Natural killer cell treated with Interleukin-12 subunit alpha and Interleukin-12 subunit beta and Interleukin-15 and Interleukin-18, amount 100 ng/mL, for 72 hours (primary cell): ENCODE measurements at regions not wholly inside any gene's neighbourhood (a gene's known extent, or its start where the extent isn't known, plus 50 kb on each side); places are given as distances from the start of the nearest gene placed in this dataset.

Experiments
- ATAC-seq, 2 donors: fragments of 150-1000 bp; cut with Tn5 transposase in 1 of 2; sonication (Bioruptor Pico), chemical (Tn5 transposase) in 1 of 2; 2 replicates each; pipeline ENCODE4 v1.10.0; 2021
- DNase-seq: peaks from one replicate; pipeline ENCODE4 v3.0.0; 2022; ENCODE audit warnings: low spot score
- H3K27ac Mint-ChIP-seq, 2 donors: 1 replicate in 1 of 2; 2 replicates in 1 of 2; pipeline ENCODE4 v1.8.0; 2022; ENCODE audit warnings: mixed read lengths in 2 of 2, mild to moderate bottlenecking in 1 of 2, moderate library complexity in 1 of 2
- H3K27me3 Mint-ChIP-seq, 2 donors: 1 replicate in 1 of 2; 2 replicates in 1 of 2; pipeline ENCODE4 v1.8.0; 2022; ENCODE audit warnings: mixed read lengths in 2 of 2
- H3K36me3 Mint-ChIP-seq: one replicate; pipeline ENCODE4 v1.8.0; 2022; ENCODE audit warnings: mixed read lengths
- H3K4me1 Mint-ChIP-seq, 2 donors: 1 replicate in 1 of 2; 2 replicates in 1 of 2; pipeline ENCODE4 v1.8.0; 2022; ENCODE audit warnings: low read depth in 2 of 2, mixed read lengths in 2 of 2, mild to moderate bottlenecking in 1 of 2
- H3K4me3 Mint-ChIP-seq: one replicate; pipeline ENCODE4 v1.8.0; 2022; ENCODE audit warnings: mixed read lengths
- H3K9me3 Mint-ChIP-seq: 2 replicates; pipeline ENCODE4 v1.8.0; 2022; ENCODE audit warnings: mixed read lengths

DNA sequence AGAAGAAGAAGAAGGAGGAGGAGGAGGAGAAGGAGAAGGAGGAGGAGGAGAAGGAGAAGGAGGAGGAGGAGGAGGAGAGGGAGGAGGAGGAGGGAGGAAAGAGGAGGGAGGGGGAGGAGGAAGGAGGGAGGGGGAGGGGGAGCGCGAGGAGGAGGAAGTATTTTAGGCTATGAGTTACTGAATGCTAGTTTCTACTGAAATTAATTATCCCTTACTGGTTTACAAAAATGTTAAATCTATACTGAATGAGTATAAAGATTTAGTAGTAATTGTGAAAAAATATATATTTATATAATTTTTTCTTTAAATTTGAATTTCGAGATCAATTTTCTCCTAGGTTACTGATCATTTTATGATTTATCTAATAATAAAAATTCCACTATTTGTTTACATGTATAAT, 1769.0 kb upstream of the NUDT12 start:
- Mint-ChIP-seq H3K4me1 (no peaks in the 10 kb centered on the region), H3K27ac (no peak overlapping the region), H3K9me3 (peaks cover 12% of the 10 kb centered on the region), H3K27me3 (no peaks in the 10 kb centered on the region), H3K4me3 (no peak overlapping the region), H3K36me3 (no peaks in the 10 kb centered on the region)
- DNase-seq, result no peak
- no peak for ATAC-seq

DNA sequence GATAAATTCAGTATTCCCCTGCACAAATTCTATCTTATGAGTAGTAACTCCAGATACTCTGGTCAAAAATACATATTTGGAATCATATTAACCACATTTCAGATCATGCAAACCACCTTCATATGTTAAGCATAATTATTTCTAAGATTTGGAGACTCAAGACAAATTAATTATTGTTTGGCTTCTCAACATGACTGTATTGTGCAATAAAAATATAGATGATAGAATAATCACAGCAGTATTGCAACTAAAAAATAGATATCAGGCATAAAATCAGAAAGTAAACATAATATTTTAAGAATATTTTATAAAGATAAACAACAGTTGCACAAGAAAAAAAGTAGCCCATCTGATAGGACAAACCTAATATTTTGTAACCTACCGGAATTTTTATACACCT, 1767.6 kb upstream of the NUDT12 start:
- no peak overlapping the region for H3K4me3 Mint-ChIP-seq
- H3K9me3 Mint-ChIP-seq, result peaks cover 10% of the 10 kb centered on the region
- no peak overlapping the region for H3K27ac Mint-ChIP-seq
- no peaks in the 10 kb centered on the region for H3K27me3 Mint-ChIP-seq
- H3K4me1 Mint-ChIP-seq, result no peaks in the 10 kb centered on the region
- no peaks in the 10 kb centered on the region for H3K36me3 Mint-ChIP-seq
- ATAC-seq (no peak), DNase-seq (no peak)

DNA sequence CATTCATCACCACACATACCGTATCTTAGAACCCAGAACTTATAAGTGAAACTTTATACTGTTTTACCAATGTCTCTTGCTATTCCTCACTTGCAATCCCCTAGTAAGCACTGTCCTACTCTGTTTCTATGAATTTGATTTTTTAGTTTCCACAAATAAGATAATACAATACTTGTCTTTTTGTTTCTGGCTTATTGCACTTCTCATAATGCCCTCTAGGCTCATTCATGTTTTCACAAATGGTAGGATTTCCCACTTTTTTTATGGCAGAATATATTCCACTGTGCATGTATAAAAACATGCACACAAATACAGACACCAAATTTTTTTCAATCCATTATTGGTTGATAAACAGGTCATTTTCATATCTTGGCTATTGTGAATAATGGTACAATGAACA, 1742.3 kb upstream of the NUDT12 start:
- H3K4me1 Mint-ChIP-seq, result no peaks in the 10 kb centered on the region
- H3K9me3 Mint-ChIP-seq, result peaks cover 10% of the 10 kb centered on the region
- ATAC-seq (no peak), DNase-seq (no peak)
- no peak overlapping the region for H3K4me3 Mint-ChIP-seq
- no peaks in the 10 kb centered on the region for H3K27me3 Mint-ChIP-seq
- no peak overlapping the region for H3K27ac Mint-ChIP-seq
- H3K36me3 Mint-ChIP-seq, result no peaks in the 10 kb centered on the region

DNA sequence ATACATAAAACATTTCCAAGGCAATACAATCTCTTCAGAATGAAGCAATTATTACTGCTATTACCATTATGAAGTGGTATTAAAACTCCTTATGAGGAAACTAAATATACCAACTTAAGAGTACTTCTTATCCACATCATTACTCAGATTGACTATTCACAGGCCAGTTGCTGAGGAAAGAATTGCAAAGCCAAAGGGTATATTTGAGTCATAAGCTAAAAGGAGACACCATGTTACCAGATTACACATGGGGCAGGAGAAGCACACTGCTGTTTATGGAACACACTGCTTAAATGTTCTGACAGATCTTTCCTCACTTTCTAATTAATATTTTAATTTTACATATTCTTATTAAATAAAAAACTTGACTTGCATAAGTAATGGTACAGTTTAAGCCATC, 1726.4 kb upstream of the NUDT12 start:
- DNase-seq, result no peak
- Mint-ChIP-seq H3K4me3 (no peak overlapping the region), H3K36me3 (no peaks in the 10 kb centered on the region), H3K9me3 (peaks cover 16% of the 10 kb centered on the region), H3K27ac (no peak overlapping the region), H3K27me3 (no peaks in the 10 kb centered on the region), H3K4me1 (no peaks in the 10 kb centered on the region)
- no peak for ATAC-seq

DNA sequence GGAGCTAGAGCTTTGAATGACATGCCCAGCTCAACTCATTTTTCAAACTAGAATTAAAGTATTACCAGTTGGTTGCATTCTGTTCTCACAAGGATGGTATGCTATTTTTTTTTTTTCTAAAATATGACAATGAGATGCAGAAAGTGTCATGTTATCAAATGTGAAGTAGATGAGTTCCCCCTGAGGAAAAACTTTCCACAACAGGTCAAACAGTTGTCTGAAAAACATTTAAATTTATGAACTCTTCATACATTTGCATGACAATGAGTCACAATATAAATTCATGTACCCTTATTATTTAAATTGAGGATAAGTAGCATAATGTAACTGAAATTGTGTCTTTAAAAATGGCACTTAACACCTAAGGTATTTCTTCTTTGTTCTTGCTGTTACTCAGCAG, 1720.5 kb upstream of the NUDT12 start:
- no peak for ATAC-seq
- Mint-ChIP-seq H3K27me3 (no peaks in the 10 kb centered on the region), H3K9me3 (peaks cover 17% of the 10 kb centered on the region), H3K27ac (no peak overlapping the region), H3K36me3 (no peaks in the 10 kb centered on the region), H3K4me1 (no peaks in the 10 kb centered on the region), H3K4me3 (no peak overlapping the region)
- DNase-seq, result no peak

DNA sequence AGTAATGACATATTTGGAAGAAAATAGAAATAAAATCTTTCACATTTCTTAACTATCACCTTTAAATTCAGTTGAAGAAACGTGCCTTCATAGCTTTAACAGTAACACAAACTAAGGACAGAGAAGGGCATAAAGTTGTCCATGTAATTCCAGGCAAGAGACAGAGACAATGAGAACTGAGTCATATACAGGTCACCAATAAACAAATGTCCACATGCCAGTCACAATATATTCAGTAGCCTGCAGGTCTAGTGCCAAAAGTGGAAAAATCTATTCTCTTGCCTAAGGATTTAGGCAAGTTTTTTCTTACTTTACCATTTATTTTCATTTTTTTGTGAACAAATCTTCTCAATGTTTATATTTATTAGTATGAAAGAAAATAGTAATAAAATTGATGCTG, 1711.5 kb upstream of the NUDT12 start:
- Mint-ChIP-seq H3K4me3 (no peak overlapping the region), H3K36me3 (no peaks in the 10 kb centered on the region), H3K27ac (no peak overlapping the region), H3K9me3 (peaks cover 13% of the 10 kb centered on the region), H3K27me3 (no peaks in the 10 kb centered on the region), H3K4me1 (no peaks in the 10 kb centered on the region)
- no peak for DNase-seq
- ATAC-seq, result no peak

DNA sequence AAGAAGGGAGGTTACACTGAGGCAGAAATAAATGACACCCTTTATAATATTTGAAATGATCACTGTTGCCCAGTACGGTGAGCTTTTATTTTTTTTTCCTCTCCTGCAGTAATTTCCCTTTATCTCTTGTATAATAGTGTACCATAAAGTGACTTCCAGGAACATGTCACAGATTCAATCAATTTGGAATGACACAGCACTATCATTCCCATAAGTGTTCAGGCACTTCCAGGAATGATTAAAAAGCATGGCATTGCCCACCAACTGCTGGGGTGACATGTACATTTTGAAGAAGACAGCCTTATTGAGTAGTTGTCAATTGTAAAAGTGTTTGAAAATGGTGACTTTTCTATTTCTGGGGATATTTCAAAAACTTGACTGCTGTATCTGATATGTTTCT, 1700.9 kb upstream of the NUDT12 start:
- H3K4me3 Mint-ChIP-seq, result no peak overlapping the region
- no peaks in the 10 kb centered on the region for H3K4me1 Mint-ChIP-seq
- H3K9me3 Mint-ChIP-seq, result peaks cover 14% of the 10 kb centered on the region
- no peak for ATAC-seq
- peaks cover 4% of the 10 kb centered on the region for H3K36me3 Mint-ChIP-seq
- DNase-seq, result no peak
- H3K27me3 Mint-ChIP-seq, result no peaks in the 10 kb centered on the region
- H3K27ac Mint-ChIP-seq, result no peak overlapping the region

DNA sequence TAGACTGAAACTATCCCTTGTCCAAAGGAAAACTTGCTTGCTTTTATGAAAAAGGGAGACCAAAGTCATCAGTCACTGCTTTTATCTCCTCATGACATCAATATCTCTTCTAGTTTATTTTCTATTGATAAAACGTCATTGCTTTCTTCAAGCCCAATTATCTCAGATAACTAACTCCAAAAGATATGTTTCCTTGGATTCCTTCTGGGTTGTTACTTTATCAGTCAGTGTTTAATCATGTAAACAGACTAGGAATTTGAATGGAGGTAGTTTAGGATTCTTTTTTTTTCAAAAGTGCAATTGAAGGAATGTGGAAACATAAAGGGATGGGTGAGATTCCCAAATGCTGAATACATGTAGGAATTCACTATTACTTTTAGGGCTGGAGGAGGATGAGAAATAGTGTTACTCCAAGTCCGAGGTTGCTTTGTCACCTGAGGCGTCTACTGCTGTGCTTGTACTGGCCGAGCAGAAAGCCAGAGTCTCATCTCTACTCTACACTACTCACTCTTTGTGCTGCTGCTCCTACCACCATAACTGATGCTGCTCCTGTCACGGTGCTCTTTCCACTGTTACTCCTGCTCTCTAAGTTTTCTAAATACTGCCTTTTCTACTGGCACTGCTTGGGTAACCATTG, 1697.1 kb upstream of the NUDT12 start:
- Mint-ChIP-seq H3K9me3 (peaks cover 11% of the 10 kb centered on the region), H3K4me1 (no peaks in the 10 kb centered on the region), H3K27ac (no peak overlapping the region), H3K4me3 (no peak overlapping the region), H3K27me3 (no peaks in the 10 kb centered on the region), H3K36me3 (no peaks in the 10 kb centered on the region)
- ATAC-seq (no peak), DNase-seq (no peak)

DNA sequence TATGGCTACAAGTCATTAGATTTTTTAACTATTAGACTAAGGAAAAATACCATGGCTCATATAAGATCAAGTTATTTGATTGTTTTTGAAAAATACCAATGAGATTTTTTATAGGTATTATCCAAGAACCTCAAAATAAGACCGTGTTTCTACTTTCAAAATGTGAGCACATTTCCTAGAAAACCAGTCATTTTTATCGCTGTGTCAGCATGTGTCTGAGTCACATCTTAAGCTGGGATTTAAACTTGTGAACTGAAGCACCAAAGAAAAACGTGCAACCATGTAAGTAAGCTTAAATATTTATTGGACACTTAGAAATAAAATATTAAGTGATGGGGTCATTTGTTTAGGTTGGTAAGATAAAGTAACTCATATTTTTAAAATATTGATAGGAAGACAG, 1676.0 kb upstream of the NUDT12 start:
- H3K4me1 Mint-ChIP-seq, result no peaks in the 10 kb centered on the region
- H3K27ac Mint-ChIP-seq, result no peak overlapping the region
- DNase-seq (no peak), ATAC-seq (no peak)
- H3K36me3 Mint-ChIP-seq, result no peaks in the 10 kb centered on the region
- H3K27me3 Mint-ChIP-seq, result no peaks in the 10 kb centered on the region
- no peak overlapping the region for H3K4me3 Mint-ChIP-seq
- H3K9me3 Mint-ChIP-seq, result peaks cover 5% of the 10 kb centered on the region

DNA sequence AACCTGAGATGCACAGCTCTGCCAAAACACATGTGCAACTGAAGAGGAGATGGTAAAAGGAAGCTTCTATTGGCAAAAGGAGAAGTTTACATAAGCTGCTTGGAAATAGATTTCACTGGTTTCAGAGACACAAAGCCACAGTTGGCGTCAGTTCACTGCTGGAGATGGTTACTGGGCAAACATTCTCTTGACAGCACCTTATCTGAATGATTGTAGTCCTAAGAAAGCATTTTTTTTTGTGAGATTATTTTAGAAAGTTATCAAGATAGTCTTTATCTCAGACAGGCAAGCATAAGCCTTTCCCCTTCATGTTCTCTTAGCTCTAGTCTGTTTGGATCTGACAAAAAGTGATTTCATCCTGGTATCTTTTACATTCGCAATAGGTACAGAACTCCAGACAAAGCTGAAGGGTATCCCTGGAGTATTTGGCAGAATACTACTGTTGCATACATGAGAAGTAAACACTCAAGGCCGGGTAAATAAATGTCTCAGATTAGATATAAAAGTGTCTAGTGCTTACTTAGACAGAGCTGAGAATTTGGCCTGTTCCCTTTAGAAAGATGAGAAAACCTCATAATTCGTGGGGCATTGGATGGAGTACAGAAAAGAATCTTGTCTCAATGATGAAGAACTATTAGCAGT, 1668.0 kb upstream of the NUDT12 start:
- ATAC-seq (no peak), DNase-seq (no peak)
- Mint-ChIP-seq H3K27ac (no peak overlapping the region), H3K9me3 (peaks cover 9% of the 10 kb centered on the region), H3K36me3 (no peaks in the 10 kb centered on the region), H3K4me3 (no peak overlapping the region), H3K4me1 (no peaks in the 10 kb centered on the region), H3K27me3 (no peaks in the 10 kb centered on the region)

DNA sequence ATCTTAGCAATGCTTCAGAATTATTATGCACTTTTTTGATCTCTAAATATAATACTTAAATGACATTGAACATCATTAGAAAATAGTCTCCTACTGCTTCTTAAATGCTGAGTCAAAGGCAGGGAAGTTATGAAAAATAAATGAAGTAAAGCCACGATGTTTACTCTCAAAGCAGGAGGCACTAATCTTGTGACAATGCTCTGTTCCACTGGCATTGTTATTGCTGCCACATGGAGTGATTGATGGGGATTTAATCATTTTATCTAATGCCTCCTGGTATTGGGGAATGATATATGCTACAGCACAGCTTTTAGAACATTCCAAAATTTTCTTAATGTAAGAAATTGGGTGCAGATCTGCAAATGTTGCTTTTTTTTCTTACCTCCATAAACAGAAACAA, 1655.4 kb upstream of the NUDT12 start:
- ATAC-seq (no peak), DNase-seq (no peak)
- Mint-ChIP-seq H3K9me3 (peaks cover 16% of the 10 kb centered on the region), H3K4me3 (no peak overlapping the region), H3K4me1 (no peaks in the 10 kb centered on the region), H3K27me3 (no peaks in the 10 kb centered on the region), H3K27ac (no peak overlapping the region), H3K36me3 (no peaks in the 10 kb centered on the region)

DNA sequence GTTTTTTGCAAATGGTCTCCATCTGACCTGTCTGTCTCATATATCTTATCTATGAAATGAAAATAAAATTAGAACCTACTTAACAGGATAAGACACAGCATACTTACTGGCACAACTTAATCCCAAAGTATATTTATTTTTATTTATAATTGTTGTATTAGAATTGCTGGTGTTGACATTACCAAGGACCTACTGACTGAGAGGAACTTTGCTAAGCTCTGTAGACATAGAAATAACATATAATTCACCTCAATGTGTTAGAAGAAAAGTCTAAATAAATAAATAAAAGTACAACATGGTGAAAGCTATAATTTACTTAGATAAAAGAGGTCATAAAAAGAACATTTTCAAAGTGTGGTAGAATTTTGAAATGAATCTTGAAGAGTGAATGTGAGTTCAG, 1650.5 kb upstream of the NUDT12 start:
- H3K4me3 Mint-ChIP-seq, result no peak overlapping the region
- H3K9me3 Mint-ChIP-seq, result peaks cover 24% of the 10 kb centered on the region
- DNase-seq, result no peak
- no peaks in the 10 kb centered on the region for H3K27me3 Mint-ChIP-seq
- H3K36me3 Mint-ChIP-seq, result no peaks in the 10 kb centered on the region
- no peak for ATAC-seq
- H3K27ac Mint-ChIP-seq, result no peak overlapping the region
- no peaks in the 10 kb centered on the region for H3K4me1 Mint-ChIP-seq

DNA sequence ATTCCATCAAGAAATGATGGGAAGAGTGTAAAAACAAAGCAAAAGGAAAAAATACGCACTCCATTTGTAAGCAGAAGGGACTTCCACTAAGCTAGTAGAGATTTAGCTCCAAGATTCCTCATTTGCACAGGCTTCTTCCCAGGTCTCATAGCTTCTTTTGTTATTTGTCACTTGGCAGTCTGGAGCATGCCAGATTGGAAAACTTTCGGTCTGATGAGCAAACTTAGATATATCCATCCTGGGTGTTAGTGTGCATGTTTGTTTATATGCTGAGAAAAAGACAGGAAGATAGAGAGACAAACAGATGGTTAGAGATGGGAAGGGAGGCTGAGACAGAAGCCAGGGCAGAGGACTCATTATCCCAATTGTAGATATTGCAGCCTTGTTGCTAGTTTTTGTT, 1644.5 kb upstream of the NUDT12 start:
- DNase-seq (no peak), ATAC-seq (no peak)
- Mint-ChIP-seq H3K27me3 (no peaks in the 10 kb centered on the region), H3K36me3 (no peaks in the 10 kb centered on the region), H3K9me3 (peaks cover 17% of the 10 kb centered on the region), H3K27ac (no peak overlapping the region), H3K4me1 (no peaks in the 10 kb centered on the region), H3K4me3 (no peak overlapping the region)

DNA sequence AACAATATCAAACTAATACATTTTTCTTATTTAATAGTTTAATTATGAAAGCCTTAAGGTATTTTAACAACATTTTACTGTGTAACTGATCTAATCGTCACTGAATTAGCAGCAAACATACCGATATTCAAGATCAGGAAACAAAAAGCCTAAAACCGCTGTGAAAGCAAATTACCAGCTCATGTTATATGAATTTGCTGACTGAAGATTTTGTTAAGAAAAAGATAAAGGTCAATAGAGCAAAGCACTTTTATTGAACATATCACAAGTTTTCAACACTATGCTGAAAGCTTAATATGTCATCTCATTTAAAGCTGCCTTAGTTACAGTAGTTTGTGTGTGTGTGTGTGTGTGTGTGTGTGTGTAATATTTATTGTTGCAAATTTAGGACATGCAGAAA, 1634.9 kb upstream of the NUDT12 start:
- DNase-seq (no peak), ATAC-seq (no peak)
- Mint-ChIP-seq H3K27ac (no peak overlapping the region), H3K4me3 (no peak overlapping the region), H3K4me1 (no peaks in the 10 kb centered on the region), H3K9me3 (peaks cover 19% of the 10 kb centered on the region), H3K36me3 (peaks cover 18% of the 10 kb centered on the region), H3K27me3 (no peaks in the 10 kb centered on the region)

DNA sequence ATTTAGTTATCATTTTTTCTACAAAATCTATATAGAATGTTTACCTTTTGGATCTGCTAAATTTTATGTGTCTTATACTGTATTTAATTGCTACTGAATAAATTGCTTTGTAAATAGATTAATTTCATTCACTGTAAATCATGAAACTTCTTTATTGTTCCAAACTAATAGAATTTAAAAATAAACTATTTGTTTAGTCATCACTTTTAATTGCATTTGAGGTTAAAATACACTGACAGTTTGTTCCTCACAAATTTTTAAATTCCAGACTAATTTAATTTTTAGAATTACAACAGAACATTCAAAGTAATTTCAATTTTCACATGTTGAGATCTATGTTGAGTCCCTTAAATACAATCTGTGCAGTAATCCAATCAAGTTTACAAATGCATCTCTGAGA, 1633.2 kb upstream of the NUDT12 start:
- H3K4me1 Mint-ChIP-seq, result no peaks in the 10 kb centered on the region
- H3K27me3 Mint-ChIP-seq, result no peaks in the 10 kb centered on the region
- H3K27ac Mint-ChIP-seq, result no peak overlapping the region
- peaks cover 11% of the 10 kb centered on the region for H3K36me3 Mint-ChIP-seq
- ATAC-seq, result no peak
- H3K9me3 Mint-ChIP-seq, result peaks cover 19% of the 10 kb centered on the region
- no peak overlapping the region for H3K4me3 Mint-ChIP-seq
- no peak for DNase-seq
